ENCODE measurements at regions not wholly inside any gene's neighbourhood (a gene's known extent, or its start where the extent isn't known, plus 50 kb on each side); places are given as distances from the start of the nearest gene placed in this dataset.
A peak's percentile ranks its signal among the peaks of the same experiment; 100 is the strongest.

DNA sequence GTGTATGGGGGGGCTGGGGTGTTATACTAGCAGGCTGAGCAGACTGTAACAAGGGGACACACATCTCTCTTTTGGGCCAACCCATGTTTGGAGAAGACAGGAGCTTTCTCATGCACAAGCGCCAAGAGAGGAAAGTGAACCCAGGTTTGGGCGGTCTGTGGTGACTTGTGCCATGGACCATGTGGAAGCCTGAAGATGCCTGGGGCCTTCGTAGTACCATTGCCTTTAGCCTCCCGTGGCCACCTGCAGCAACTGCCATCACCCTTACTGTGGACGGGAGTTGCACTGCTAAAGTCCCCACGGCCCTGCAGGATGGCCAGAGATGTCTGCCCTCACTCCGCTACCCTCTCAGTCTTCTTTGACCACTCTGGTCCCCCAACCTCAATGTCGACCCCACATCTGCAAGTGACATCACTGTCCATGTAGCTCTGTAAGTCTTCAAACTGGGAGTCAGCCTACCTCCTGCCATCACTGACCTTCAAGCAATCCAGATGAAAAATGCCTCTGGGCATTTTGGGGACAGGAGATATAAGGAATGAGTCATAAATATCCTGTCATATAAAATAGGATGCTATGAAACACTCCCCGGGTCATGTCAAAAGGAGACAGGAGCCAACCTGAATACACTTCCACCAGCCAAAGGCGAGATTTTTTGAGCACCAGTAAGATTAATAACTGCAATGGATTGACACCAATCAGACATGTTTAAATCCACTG, 74.7 kb upstream of the C15orf39 start:
- Histone ChIP-seq H3K4me1 (peaks cover 0 to 18% (median 0%) of the 10 kb centered on the region in 4 donors), H3K27ac (no peak overlapping the region), H3K9me3 (no peaks in the 10 kb centered on the region), H3K4me3 (no peak overlapping the region), H3K27me3 (no peaks in the 10 kb centered on the region), H3K36me3 (no peaks in the 10 kb centered on the region)
- no peak for TF ChIP-seq EP300 (IDR thresholded peaks at IDR 0.05)
- TF ChIP-seq, protein P1, sequence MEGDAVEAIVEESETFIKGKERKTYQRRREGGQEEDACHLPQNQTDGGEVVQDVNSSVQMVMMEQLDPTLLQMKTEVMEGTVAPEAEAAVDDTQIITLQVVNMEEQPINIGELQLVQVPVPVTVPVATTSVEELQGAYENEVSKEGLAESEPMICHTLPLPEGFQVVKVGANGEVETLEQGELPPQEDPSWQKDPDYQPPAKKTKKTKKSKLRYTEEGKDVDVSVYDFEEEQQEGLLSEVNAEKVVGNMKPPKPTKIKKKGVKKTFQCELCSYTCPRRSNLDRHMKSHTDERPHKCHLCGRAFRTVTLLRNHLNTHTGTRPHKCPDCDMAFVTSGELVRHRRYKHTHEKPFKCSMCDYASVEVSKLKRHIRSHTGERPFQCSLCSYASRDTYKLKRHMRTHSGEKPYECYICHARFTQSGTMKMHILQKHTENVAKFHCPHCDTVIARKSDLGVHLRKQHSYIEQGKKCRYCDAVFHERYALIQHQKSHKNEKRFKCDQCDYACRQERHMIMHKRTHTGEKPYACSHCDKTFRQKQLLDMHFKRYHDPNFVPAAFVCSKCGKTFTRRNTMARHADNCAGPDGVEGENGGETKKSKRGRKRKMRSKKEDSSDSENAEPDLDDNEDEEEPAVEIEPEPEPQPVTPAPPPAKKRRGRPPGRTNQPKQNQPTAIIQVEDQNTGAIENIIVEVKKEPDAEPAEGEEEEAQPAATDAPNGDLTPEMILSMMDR (IDR thresholded peaks at IDR 0.05), result no peak
- TF ChIP-seq POLR2A (IDR thresholded peaks at IDR 0.05), result no peak
- 96% methylated on average over 10 of the region's 10 CpGs for WGBS, 2 donors
- DNase-seq (ENCODE audit: low spot score in 2 of 2), result no peak

DNA sequence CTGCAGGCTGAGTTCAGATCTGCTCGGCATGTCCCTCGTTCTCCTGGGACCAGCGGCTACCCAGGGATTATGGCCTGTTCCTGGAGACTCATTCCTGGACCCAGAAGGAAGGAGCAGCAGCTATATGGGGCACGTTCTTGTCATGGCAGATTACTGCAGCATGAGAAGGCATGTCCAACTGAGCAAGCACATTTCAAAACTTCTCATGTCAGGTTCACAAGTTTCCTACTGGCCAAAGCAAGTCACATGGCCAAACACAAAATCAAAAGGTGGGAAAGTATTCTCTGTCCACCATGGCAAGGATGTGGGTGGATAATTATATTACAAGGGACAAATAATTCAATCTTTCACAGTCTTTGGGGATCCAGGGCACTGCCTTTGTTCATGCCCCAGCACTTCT, 71.9 kb upstream of the C15orf39 start:
- H3K4me1 ChIP-seq, result peaks cover 0 to 6% (median 0%) of the 10 kb centered on the region in 4 donors
- no peaks in the 10 kb centered on the region for H3K9me3 ChIP-seq
- H3K27ac ChIP-seq, result no peak overlapping the region
- no peaks in the 10 kb centered on the region for H3K36me3 ChIP-seq
- no peak for DNase-seq (ENCODE audit: low spot score in 2 of 2)
- H3K4me3 ChIP-seq, result no peak overlapping the region
- whole genome bisulfite sequencing, 2 donors, result 66 to 77% methylated on average over 4 of the region's 4 CpGs
- no peak for TF ChIP-seq POLR2A (IDR thresholded peaks at IDR 0.05)
- TF ChIP-seq, protein P1 (IDR thresholded peaks at IDR 0.05), result no peak
- no peak for TF ChIP-seq EP300 (IDR thresholded peaks at IDR 0.05)
- no peaks in the 10 kb centered on the region for H3K27me3 ChIP-seq

- no peaks in the 10 kb centered on the region for H3K27me3 ChIP-seq
- no peak for DNase-seq (ENCODE audit: low spot score in 2 of 2)
- H3K4me3 ChIP-seq, result no peak overlapping the region
- no peaks in the 10 kb centered on the region for H3K36me3 ChIP-seq
- TF ChIP-seq EP300 (IDR thresholded peaks at IDR 0.05), result peak in 1 of 2 donors; percentile 76
- TF ChIP-seq, protein P1 (IDR thresholded peaks at IDR 0.05), result no peak
- 81 to 88% methylated on average over 1 of the region's 1 CpG for WGBS, 2 donors
- no peaks in the 10 kb centered on the region for H3K4me1 ChIP-seq
- no peaks in the 10 kb centered on the region for H3K9me3 ChIP-seq
- no peak overlapping the region for H3K27ac ChIP-seq
These were observed 70.4 kb upstream of the C15orf39 start for GRCh38 chr15:75131269-75131643.

- Histone ChIP-seq H3K27ac (no peak overlapping the region), H3K4me1 (no peaks in the 10 kb centered on the region), H3K9me3 (no peaks in the 10 kb centered on the region), H3K4me3 (no peak overlapping the region), H3K36me3 (no peaks in the 10 kb centered on the region), H3K27me3 (no peaks in the 10 kb centered on the region)
- no peak for DNase-seq (ENCODE audit: low spot score in 2 of 2)
- TF ChIP-seq POLR2A (IDR thresholded peaks at IDR 0.05) (no peak), EP300 (IDR thresholded peaks at IDR 0.05) (no peak)
- TF ChIP-seq, protein P1 (IDR thresholded peaks at IDR 0.05), result no peak
- WGBS, 2 donors, result 97 to 98% methylated on average over 2 of the region's 2 CpGs
These were observed 66.9 kb upstream of the C15orf39 start for GRCh38 chr15:75134748-75135147.

GRCh38 chr15:75136118-75136517, 65.6 kb upstream of the C15orf39 start:
- WGBS, 2 donors, result 57 to 68% methylated on average over 3 of the region's 3 CpGs
- Histone ChIP-seq H3K4me1 (no peaks in the 10 kb centered on the region), H3K4me3 (no peak overlapping the region), H3K27ac (no peak overlapping the region), H3K9me3 (peaks cover 0 to 8% (median 0%) of the 10 kb centered on the region in 4 donors), H3K36me3 (no peaks in the 10 kb centered on the region), H3K27me3 (no peaks in the 10 kb centered on the region)
- no peak for DNase-seq (ENCODE audit: low spot score in 2 of 2)
- TF ChIP-seq, protein P1 (IDR thresholded peaks at IDR 0.05), result no peak
- TF ChIP-seq EP300 (IDR thresholded peaks at IDR 0.05) (no peak), POLR2A (IDR thresholded peaks at IDR 0.05) (no peak)

All from tibial nerve (tissue), 4 donors.